Astrocyte (in vitro differentiated cells and primary cell): ENCODE measurements at regions not wholly inside any gene's neighbourhood (a gene's known extent, or its start where the extent isn't known, plus 50 kb on each side); places are given as distances from the start of the nearest gene placed in this dataset.

Experiments used
- DNase-seq: peaks from one replicate; pipeline ENCODE4 v3.0.0-alpha.2; 2010; ENCODE audit warnings: low read depth
- FAIRE-seq: peaks from 2 replicates; lab custom pipeline; 2011; peaks lifted over from hg19 to GRCh38; lab: Jason Lieb, UNC
- H2AFZ ChIP-seq: 2 replicates; pipeline ENCODE4 v1.6.0; 2012; ENCODE audit warnings: low read depth, low read length, inconsistent platforms
- H3K27ac ChIP-seq: 2 replicates; pipeline ENCODE4 v1.5.1; 2011; ENCODE audit warnings: low read depth, low read length, inconsistent platforms
- H3K27me3 ChIP-seq: 2 replicates; pipeline ENCODE4 v1.6.0; 2011; ENCODE audit warnings: low read length, inconsistent platforms; ENCODE audit not compliant: insufficient read depth
- H3K36me3 ChIP-seq: 2 replicates; pipeline ENCODE4 v1.5.1; 2011; ENCODE audit warnings: low read length, inconsistent platforms; ENCODE audit not compliant: insufficient read depth
- H3K4me1 ChIP-seq: 2 replicates; pipeline ENCODE4 v1.5.1; 2011; ENCODE audit warnings: low read length, inconsistent platforms; ENCODE audit not compliant: insufficient read depth
- H3K4me2 ChIP-seq: 2 replicates; pipeline ENCODE4 v1.6.0; 2012; ENCODE audit warnings: low read length, inconsistent platforms
- H3K4me3 ChIP-seq: 2 replicates; pipeline ENCODE4 v1.5.1; 2011; ENCODE audit warnings: low read depth, mild to moderate bottlenecking, low read length, inconsistent platforms; ENCODE audit not compliant: insufficient read depth
- H3K79me2 ChIP-seq: 2 replicates; pipeline ENCODE4 v1.6.0; 2012; ENCODE audit warnings: mild to moderate bottlenecking, low read length, inconsistent platforms; ENCODE audit not compliant: insufficient read depth
- H3K9ac ChIP-seq: 2 replicates; pipeline ENCODE4 v1.6.0; 2012; ENCODE audit warnings: mild to moderate bottlenecking, low read length, inconsistent platforms
- H3K9me3 ChIP-seq: 2 replicates; pipeline ENCODE4 v1.5.1; 2012; ENCODE audit warnings: low read depth, mild to moderate bottlenecking, low read length, inconsistent platforms; ENCODE audit not compliant: insufficient read depth
- H4K20me1 ChIP-seq: 2 replicates; pipeline ENCODE4 v1.6.0; 2012; ENCODE audit warnings: low read length, inconsistent platforms; ENCODE audit not compliant: insufficient read depth
- H3K27ac Mint-ChIP-seq: one replicate; pipeline ENCODE4 v1.8.0; 2021; ENCODE audit warnings: mild to moderate bottlenecking, mixed read lengths; ENCODE audit not compliant: unreplicated experiment
- H3K27me3 Mint-ChIP-seq: one replicate; pipeline ENCODE4 v1.8.0; 2021; ENCODE audit warnings: low read depth, mixed read lengths; ENCODE audit not compliant: unreplicated experiment
- H3K36me3 Mint-ChIP-seq: one replicate; pipeline ENCODE4 v1.8.0; 2021; ENCODE audit warnings: low read depth, mixed read lengths; ENCODE audit not compliant: unreplicated experiment
- H3K4me1 Mint-ChIP-seq: one replicate; pipeline ENCODE4 v1.8.0; 2021; ENCODE audit warnings: low read depth, mixed read lengths; ENCODE audit not compliant: unreplicated experiment
- H3K4me3 Mint-ChIP-seq: one replicate; pipeline ENCODE4 v1.8.0; 2021; ENCODE audit warnings: mild to moderate bottlenecking, moderate library complexity, mixed read lengths; ENCODE audit not compliant: unreplicated experiment
- H3K9me3 Mint-ChIP-seq: one replicate; pipeline ENCODE4 v1.8.0; 2021; ENCODE audit warnings: mild to moderate bottlenecking, mixed read lengths; ENCODE audit not compliant: unreplicated experiment
- EZH2 ChIP-seq: IDR thresholded peaks from 2 replicates; pipeline ENCODE4 v1.6.1; 2012; ENCODE audit warnings: mild to moderate bottlenecking, low read length, inconsistent platforms; ENCODE audit not compliant: insufficient read depth
- TF ChIP-seq, protein P1 (sequence below): IDR thresholded peaks from 2 replicates; pipeline ENCODE4 v1.5.1; 2011; ENCODE audit warnings: low read depth, mild to moderate bottlenecking, inconsistent platforms, low read length, moderate library complexity; ENCODE audit not compliant: insufficient read depth

DNA sequence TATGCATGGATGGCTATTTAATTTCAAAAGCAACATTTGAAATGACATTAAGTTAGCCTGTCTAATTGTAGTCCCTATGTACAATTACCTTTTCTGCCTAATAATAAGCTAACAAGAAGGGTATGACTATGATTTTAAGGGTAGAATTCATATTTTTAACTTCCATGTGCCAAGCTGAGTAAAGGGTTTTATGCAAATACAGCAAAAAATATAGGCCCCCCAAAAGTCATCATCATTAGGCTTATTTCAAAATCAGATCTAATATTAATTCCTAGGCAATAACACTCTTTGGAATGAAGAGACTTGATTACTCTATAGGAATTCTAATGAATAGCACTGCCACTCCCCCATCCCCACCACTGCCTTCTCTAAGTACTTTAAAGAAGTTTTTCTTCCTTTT is 155.9 kb upstream of the DYNLRB2 start:
- Mint-ChIP-seq H3K9me3 (no peaks in the 10 kb centered on the region), H3K36me3 (no peaks in the 10 kb centered on the region), H3K4me3 (no peak overlapping the region), H3K27ac (no peak overlapping the region), H3K4me1 (no peaks in the 10 kb centered on the region), H3K27me3 (peaks cover 13% of the 10 kb centered on the region)
- no peaks in the 10 kb centered on the region for H3K27me3 ChIP-seq
- no peak for DNase-seq
- no peaks in the 10 kb centered on the region for H3K9me3 ChIP-seq
- TF ChIP-seq, protein P1, sequence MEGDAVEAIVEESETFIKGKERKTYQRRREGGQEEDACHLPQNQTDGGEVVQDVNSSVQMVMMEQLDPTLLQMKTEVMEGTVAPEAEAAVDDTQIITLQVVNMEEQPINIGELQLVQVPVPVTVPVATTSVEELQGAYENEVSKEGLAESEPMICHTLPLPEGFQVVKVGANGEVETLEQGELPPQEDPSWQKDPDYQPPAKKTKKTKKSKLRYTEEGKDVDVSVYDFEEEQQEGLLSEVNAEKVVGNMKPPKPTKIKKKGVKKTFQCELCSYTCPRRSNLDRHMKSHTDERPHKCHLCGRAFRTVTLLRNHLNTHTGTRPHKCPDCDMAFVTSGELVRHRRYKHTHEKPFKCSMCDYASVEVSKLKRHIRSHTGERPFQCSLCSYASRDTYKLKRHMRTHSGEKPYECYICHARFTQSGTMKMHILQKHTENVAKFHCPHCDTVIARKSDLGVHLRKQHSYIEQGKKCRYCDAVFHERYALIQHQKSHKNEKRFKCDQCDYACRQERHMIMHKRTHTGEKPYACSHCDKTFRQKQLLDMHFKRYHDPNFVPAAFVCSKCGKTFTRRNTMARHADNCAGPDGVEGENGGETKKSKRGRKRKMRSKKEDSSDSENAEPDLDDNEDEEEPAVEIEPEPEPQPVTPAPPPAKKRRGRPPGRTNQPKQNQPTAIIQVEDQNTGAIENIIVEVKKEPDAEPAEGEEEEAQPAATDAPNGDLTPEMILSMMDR = no peak
- no peak for TF ChIP-seq EZH2
- H3K36me3 ChIP-seq = no peaks in the 10 kb centered on the region
- H3K4me1 ChIP-seq = no peaks in the 10 kb centered on the region
- H3K4me3 ChIP-seq = no peak overlapping the region
- H3K9ac ChIP-seq = no peak overlapping the region
- no peak overlapping the region for H3K4me2 ChIP-seq
- H3K79me2 ChIP-seq = no peaks in the 10 kb centered on the region
- H4K20me1 ChIP-seq = no peaks in the 10 kb centered on the region
- no peak for FAIRE-seq
- H2AFZ ChIP-seq = no peak overlapping the region
- H3K27ac ChIP-seq = no peak overlapping the region

GRCh38 chr16:80380514-80380913 is 160.3 kb upstream of the DYNLRB2 start:
- TF ChIP-seq EZH2 = no peak
- TF ChIP-seq, protein P1 = no peak
- H3K79me2 ChIP-seq = no peaks in the 10 kb centered on the region
- DNase-seq (no peak), FAIRE-seq (no peak)
- H3K27ac ChIP-seq = no peak overlapping the region
- no peaks in the 10 kb centered on the region for H4K20me1 ChIP-seq
- no peaks in the 10 kb centered on the region for H3K36me3 Mint-ChIP-seq
- no peaks in the 10 kb centered on the region for H3K9me3 ChIP-seq
- H3K4me2 ChIP-seq = no peak overlapping the region
- no peak overlapping the region for H2AFZ ChIP-seq
- H3K9ac ChIP-seq = no peak overlapping the region
- no peak overlapping the region for H3K27ac Mint-ChIP-seq
- H3K4me1 ChIP-seq = no peaks in the 10 kb centered on the region
- H3K4me3 ChIP-seq = no peak overlapping the region
- no peaks in the 10 kb centered on the region for H3K27me3 ChIP-seq
- H3K4me3 Mint-ChIP-seq = no peak overlapping the region
- H3K27me3 Mint-ChIP-seq = peaks cover 15% of the 10 kb centered on the region
- no peaks in the 10 kb centered on the region for H3K36me3 ChIP-seq
- H3K9me3 Mint-ChIP-seq = no peaks in the 10 kb centered on the region
- H3K4me1 Mint-ChIP-seq = no peaks in the 10 kb centered on the region

DNA sequence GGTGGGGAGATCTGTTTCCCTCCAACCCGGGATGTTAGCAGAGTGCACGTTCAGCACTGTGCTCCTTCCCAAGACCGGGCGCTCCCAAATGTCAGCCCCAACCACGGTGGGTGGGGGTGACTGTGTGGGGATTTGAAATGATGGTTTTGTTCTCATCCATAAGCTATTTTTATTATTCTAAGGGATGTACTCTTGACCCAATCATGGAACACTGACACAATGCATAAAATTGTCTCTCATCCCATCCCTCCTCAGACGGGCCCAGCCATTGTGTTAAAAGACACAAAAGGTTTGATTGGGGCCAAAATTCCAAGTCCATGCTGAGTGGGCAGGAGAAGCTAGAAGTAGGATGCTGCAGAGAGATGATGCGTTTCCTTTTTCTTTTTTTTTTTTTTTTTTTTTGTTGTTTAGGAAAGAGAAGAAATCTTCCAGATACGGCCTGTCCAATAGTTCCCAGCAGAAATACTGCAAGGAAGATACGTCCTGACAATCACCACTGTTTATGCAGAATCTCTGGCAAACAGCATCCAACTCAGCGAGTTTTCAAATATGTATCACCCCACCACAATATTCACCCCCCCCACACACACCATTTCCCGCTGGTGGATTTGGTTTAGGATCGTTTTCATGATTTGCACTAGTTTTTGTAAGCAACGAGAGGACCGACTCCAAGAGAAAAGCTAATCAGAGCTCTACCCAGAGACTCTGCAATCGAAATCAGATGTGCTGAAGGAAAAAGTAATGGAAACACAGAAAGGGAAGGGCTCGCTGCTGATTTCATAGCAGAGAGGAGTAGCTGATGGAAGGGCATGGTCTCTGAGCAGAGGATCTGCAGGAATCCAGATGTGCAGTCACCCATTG is 163.5 kb upstream of the DYNLRB2 start:
- DNase-seq (no peak), FAIRE-seq (no peak)
- Mint-ChIP-seq H3K9me3 (peaks cover 10% of the 10 kb centered on the region), H3K27me3 (peaks cover 11% of the 10 kb centered on the region), H3K36me3 (peaks cover 2% of the 10 kb centered on the region), H3K4me1 (no peaks in the 10 kb centered on the region), H3K27ac (no peak overlapping the region), H3K4me3 (no peak overlapping the region)
- Histone ChIP-seq H4K20me1 (no peaks in the 10 kb centered on the region), H3K79me2 (no peaks in the 10 kb centered on the region), H3K27ac (no peak overlapping the region), H3K4me3 (no peak overlapping the region), H3K9ac (no peak overlapping the region), H3K36me3 (no peaks in the 10 kb centered on the region), H3K9me3 (no peaks in the 10 kb centered on the region), H3K4me1 (no peaks in the 10 kb centered on the region), H3K27me3 (no peaks in the 10 kb centered on the region), H3K4me2 (no peak overlapping the region), H2AFZ (no peak overlapping the region)
- no peak for TF ChIP-seq EZH2
- TF ChIP-seq, protein P1 = no peak
